ENCODE measurements at regions not wholly inside any gene's neighbourhood (a gene's known extent, or its start where the extent isn't known, plus 50 kb on each side); places are given as distances from the start of the nearest gene placed in this dataset.

DNA sequence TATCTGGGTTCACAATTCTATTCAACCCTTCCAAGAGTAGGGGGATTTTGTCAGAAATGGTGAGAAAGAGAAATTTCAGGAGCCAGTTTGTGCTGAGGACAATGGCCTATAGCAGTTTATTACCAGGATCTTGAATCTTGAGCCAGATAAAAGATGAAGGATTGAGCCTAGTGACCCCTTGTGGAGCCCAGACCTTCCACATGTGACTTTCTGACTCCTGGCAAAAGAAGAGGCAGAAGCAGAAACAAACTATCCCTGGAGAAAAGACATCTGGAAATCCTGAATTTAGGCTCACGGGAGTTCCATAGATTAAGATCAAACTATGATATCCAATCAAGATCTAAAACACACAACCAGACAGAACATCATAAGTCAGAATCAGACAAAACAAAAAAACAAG lies 60.9 kb upstream of the CHRM2 start:
- no peak for TF ChIP-seq EZH2 (IDR thresholded peaks at IDR 0.05; ENCODE audit: insufficient read depth, poor library complexity, severe bottlenecking)
- TF ChIP-seq EZH2phosphoT487 (IDR thresholded peaks at IDR 0.05; ENCODE audit: insufficient read depth, low read depth) = no peak

Measured in GM23248 (cell line).